CD4-positive, alpha-beta T cell treated with Interleukin-17A for 4 hours (primary cell): ENCODE measurements at regions not wholly inside any gene's neighbourhood (a gene's known extent, or its start where the extent isn't known, plus 50 kb on each side); places are given as distances from the start of the nearest gene placed in this dataset.

Source experiments
- DNase-seq: peaks from one replicate; pipeline ENCODE4 v3.0.0-alpha.2; 2020; ENCODE audit warnings: mixed read lengths

- no peak for DNase-seq
These were observed 51.4 kb upstream of the SOX2 start for GRCh38 chr3:181660337-181660736.

DNA sequence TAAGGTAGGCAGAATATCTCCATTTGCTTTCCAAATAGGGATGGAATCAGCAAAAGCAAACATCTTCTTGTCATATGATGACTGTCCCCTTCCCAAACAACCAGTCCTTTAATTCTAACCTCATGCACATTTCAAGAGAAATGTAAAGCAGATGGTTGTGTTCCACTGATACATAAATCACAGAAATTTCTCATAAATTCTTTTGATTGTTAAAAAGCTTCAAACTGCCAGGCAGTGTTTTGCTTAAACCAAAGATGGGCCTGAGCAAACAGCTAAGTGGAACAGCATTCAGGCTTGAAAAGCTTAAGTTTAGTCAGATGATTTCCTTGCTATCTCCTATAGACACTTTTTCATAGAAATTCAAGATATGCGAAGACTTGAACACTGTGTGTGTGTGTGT is 74.3 kb upstream of the SOX2 start:
- no peak for DNase-seq

- DNase-seq, result no peak
These were observed 74.7 kb upstream of the SOX2 start for GRCh38 chr3:181637056-181637455.

- no peak for DNase-seq
These were observed 76.6 kb upstream of the SOX2 start for GRCh38 chr3:181635141-181635540.

DNA sequence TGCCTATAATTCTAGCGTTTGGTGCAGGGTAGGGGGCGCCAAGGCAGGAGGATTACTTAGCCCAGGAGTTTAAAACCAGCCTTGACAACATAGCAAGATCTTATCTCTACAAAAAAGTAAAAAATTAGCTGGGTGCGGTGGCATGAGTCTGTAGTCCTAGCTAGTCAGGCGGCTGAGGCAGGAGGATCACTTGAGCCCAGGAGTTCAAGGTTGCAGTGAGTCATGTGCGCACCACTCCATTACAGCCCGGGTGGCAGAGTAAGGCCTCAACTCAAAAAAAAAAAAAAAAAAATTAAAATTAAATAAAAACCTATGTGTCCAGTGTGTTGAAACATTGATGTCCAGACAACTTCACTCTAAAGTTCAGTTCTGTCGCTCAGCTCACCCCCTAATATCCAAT is 78.2 kb upstream of the SOX2 start:
- no peak for DNase-seq

DNA sequence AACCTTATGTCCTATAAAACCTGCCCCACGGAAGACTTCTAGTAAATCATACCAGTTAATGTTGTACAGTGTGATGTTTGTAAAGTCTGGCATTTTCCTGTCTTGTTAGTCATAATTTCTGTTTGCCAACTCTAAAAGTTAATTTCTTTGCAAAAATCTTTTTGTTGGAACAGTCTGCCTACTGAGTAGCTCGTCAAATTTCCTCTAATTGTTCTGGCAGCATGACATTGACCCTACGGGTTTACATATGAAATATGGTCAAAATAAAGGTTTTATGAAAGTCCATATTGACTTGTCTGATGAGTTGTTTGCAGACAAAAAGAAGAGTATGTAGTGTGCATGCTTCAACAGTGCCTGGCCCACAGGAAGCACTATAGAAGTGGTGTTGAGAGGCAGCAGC is 79.8 kb upstream of the SOX2 start:
- no peak for DNase-seq

- no peak for DNase-seq
These were observed 80.9 kb upstream of the SOX2 start for GRCh38 chr3:181630853-181631252.

DNA sequence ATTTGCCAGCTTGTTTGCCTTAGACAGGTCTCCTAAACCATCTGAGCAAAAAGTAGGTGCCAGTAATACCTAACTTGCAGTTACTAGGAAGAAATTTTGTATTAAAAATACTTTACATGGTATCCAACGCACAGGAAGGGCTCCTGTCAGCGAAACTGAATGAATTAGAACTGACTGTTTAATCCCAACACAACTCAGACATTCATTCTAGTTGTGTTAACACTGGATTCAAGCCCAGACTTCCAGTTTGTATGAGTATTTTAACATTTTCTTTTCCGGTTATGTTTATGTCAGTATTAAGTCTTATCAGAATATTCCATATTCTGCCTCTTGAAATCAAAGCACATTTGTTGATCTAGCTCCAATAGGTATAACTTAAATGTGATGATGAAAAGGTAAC is 82.0 kb upstream of the SOX2 start:
- no peak for DNase-seq

DNA sequence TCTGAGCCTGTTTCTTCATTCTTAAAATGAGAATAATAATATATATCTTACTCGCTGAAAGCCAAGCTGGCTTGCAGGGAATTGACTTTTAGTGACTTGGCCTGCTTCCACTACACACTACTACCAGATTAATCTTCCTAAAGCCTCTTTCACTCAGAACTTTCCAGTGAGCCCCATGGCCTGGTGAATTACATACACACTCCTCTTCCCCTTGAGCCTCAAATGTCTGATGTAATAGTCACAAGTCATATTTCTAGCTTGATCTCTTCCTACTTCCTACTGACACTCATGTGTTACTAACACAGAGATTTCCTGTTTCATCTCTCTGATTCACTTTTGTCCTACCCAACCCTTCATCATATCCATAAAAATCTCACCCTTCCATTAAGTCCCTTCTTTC is 82.7 kb upstream of the SOX2 start:
- no peak for DNase-seq

- DNase-seq, result no peak
These were observed 83.3 kb upstream of the SOX2 start for GRCh38 chr3:181628384-181628783.

DNA sequence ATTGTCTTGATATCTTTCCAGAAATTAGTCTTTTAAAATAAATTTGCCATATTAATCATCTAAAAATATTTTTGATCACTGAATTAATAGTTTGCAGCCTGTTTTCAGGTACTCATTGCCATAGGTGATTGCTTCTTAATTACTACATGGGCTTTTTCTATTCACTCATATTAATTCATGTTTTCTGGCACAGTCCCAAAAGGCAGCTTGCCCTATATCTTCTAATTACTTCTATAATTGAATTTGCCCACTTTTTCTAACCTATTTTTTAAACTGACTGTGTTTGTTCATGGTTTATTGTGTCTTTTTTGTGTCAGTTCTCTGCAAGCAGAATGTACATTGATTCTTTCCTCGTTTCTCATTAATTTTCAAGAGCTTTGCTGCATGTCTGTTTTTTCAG is 85.7 kb upstream of the SOX2 start:
- no peak for DNase-seq

DNA sequence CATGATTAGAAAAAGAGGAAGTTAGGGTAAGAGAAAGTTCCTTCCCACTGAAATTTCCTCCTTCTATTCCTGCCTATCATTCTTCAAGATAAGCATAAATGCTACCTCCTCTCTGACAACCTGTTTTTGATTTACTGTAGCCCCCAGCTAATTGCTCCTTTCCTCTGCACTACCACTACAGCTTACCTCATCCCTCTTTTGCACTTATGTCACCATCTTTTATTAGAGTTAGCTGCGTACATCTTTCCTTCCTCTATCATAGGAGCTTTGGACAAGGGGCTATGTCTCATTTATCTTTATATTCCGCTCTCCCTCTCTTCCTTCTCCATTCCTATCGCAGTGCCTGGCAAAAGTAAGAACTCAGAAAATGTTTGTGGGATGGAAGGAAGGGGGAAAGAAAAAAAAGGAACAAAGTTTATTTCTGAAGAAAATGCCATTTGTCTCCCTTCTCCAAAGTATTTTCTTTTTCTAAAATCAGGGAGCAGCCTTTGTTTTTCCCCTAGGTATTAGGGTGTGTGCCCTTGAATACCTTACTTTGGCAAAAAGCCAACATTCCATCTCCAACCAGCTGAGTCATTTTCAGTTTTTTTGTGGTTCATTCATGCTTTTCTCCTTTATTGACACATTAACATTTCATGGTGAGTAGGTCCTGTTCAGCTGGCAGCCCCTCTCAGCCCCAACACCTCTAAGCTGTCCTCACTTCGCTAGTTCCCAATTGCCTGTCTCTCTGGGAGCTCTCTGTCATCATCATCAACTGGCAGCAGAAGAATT is 87.6 kb upstream of the SOX2 start:
- no peak for DNase-seq

GRCh38 chr3:181622365-181622764 is 89.4 kb upstream of the SOX2 start:
- DNase-seq, result no peak

GRCh38 chr3:181619897-181620296 is 91.8 kb upstream of the SOX2 start:
- no peak for DNase-seq

DNA sequence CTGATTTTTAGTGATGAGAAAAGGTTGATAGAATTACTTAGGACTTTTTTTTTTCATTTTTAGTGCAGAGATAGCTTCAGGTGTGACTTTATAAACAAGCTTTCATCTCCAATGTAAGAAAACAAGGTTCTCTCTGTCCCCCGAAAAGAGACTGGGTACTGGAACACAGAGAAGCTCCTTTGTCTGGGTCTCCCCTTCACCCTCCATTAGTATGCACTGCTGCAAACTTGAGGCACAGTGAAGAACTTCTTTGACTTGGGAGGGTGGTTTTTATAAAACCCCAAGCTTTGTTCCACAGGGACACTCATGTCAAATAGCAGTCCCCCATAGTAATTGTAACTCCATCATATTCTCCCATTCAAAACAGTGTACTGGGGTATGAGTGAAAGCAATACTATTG is 93.5 kb upstream of the SOX2 start:
- DNase-seq, result no peak

DNA sequence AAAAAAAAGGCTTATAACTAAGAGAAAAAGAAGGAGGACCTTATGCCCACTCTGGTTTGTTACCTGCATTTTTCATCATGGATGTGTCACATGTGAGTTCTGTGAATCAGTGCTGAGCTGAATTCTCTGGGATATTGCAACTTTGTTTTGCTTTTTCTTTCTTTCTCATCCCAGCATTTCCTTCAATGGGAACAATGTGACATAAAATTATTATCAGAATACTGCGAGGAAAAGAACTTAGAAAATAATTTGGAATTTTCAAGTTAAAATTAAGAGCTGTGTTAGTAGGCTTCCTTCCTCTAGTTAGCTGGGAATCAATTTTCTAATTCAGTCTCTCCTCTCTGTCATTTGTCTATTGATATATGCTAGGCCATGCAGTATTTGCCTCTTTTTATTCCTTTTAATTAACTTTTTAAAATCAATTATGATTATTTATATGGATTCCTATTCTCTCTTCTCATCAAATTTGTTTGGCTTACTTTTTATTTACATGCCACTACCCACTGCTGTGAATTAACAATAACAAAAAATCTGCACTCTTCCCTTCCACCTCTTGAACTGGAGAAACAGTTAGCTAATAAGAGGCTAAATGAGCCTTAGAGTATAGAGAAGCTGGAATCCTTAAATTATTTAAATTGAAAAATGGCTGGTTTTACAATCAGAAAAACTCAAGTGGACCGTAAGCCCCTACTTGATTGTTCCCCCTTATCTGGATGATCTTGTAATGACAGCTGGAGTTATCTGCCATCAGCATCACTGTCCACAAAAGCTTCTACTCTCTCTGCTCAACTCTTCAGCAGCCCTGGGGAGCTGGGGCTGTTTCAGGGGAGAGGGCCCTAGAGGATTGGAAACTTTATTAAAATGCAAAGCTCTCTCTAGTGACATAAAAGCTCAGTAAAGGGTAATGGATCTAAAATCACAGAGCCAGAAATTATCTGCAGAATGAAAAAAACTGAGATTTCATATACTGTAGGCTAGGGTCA is 95.3 kb upstream of the SOX2 start:
- DNase-seq, result no peak

- no peak for DNase-seq
These were observed 96.1 kb upstream of the SOX2 start for GRCh38 chr3:181615666-181616065.

GRCh38 chr3:181614878-181615277 is 96.8 kb upstream of the SOX2 start:
- DNase-seq, result no peak

- DNase-seq, result no peak
These were observed 97.9 kb upstream of the SOX2 start for GRCh38 chr3:181613813-181614212.

DNA sequence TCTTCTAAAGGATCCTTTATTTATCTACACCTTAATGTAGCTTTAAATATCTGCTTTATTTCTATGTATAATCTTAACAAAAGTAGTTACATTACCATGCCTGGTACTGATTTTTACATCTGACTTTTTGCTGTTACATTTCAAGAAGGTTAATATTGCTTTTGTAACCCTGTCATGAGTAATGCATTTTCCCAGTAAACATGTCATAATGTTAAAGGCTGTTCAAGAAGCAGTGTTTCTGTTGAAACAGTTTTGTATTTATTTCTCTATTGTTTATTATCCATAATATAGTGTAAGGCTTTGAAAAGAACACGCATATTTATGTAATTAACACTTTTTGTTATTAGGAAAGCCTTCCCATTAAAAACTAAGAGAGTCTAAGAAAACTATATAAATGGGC is 98.5 kb upstream of the SOX2 start:
- DNase-seq, result no peak

DNA sequence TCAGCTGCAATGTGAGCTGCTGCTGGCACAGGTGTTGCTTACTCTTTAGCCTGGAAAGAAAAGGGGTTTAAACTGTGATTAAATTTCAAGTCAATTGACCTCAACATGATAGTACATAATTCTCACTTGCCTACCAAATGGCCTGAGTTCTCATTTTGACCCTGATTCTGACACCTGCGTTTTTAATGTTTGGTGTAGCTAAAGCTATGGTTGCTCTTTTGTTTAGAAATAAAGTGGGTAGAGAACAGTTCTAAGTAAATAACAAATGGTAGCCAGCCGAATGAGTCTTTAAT is 100.8 kb upstream of the SOX2 start:
- no peak for DNase-seq

DNA sequence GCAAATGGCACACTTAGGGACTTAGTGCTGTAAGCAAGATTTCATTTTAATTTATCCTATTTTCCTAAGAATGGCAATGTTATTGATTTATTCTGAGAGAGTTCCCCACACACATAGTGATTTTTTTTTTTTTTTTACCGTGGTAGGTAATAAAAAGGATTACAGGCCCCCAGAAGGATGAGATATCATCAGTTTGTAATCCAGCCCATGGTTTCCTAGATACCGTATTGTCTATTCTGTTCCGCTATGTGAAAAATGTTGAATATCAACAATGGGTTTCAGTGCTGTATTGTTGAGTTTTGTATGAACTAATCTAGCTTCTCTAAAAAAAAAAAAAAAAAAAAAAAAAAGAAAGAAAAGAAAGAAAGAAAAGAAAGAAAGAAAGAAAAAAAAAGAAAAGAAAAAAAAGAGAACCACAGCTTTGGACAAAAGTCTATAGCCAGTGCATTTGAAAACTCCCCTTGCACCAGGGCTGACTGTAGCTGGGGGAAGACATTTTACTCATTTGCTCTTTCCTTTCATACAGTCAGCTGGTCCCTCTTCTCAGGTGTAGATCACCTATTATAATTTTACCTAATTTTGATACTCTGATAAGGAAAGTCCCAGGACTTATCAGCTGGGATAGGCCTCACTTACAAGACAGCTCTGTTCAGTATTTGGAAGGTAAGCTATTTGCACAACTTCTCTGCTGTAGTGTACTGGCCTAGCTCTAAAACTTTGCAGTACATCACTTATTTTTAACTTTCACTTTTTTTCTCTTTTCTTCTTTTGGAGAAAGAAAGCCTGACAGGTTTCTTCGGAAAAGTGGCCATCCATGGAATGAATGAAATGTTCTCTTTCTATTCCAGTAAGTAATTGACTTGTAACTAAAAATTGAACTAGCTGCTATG is 101.4 kb upstream of the SOX2 start:
- DNase-seq, result no peak

DNA sequence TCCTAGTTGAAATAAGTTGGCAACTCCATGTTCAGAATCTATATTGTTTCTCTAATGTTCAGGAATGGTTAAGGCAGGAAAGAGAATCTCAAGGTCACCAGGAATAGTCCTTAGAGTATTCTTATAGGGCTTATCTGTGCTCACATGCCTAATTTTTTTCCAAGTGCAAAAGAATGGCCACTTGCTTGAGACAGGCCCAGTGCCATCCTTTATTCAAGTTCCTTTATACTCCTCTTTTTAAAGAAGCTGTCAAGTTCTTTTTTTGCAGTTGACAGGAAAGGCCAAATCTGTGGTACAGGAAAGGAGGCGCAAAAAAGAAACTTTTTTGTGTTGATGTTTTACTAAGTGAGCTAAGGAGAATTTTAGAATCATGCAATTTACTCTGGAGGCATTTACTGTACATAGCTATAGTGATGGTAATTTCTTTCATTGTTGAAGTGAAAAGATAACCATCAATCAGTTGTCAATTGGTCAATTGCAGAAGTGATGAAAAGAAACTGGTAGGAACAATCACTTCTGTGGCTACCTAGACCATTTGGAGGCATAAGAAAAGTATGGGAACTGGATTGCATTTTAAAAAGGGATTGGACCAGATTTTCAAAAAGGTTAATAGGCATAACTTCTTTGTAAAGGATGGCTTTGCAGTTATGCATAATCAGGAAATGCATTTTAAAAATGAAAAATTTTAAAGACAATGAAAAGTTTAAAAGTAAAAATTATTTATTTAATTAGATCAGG is 102.5 kb upstream of the SOX2 start:
- DNase-seq, result no peak
